Smooth muscle cell (in vitro differentiated cells): ENCODE measurements at regions not wholly inside any gene's neighbourhood (a gene's known extent, or its start where the extent isn't known, plus 50 kb on each side); places are given as distances from the start of the nearest gene placed in this dataset.

Source experiments
- DNase-seq: peaks from one replicate; lab custom pipeline; 2025; ENCODE audit not compliant: unreplicated experiment; lab: John Stamatoyannopoulos, UW
- H2AFZ ChIP-seq: fragments of 200-600 bp; sonication (generic); 2 replicates; pipeline ENCODE4 v1.6.0; 2016; ENCODE audit warnings: antibody characterized with exemption, low read depth, mild to moderate bottlenecking
- H3F3A ChIP-seq: fragments of 200-600 bp; sonication (generic); 2 replicates; pipeline ENCODE4 v1.6.0; 2017; ENCODE audit warnings: antibody characterized with exemption, low read depth
- H3K27ac ChIP-seq: fragments of 200-600 bp; sonication (generic); 2 replicates; pipeline ENCODE4 v1.5.1; 2016; ENCODE audit warnings: low read depth, mild to moderate bottlenecking
- H3K27me3 ChIP-seq: fragments of 200-600 bp; sonication (generic); 2 replicates; pipeline ENCODE4 v1.6.1; 2016; ENCODE audit warnings: low read depth, mild to moderate bottlenecking
- H3K36me3 ChIP-seq: fragments of 200-600 bp; sonication (generic); 2 replicates; pipeline ENCODE4 v1.5.1; 2016; ENCODE audit warnings: low read depth
- H3K4me1 ChIP-seq: fragments of 200-600 bp; sonication (generic); 2 replicates; pipeline ENCODE4 v1.5.1; 2016; ENCODE audit warnings: low read depth
- H3K4me2 ChIP-seq: fragments of 200-600 bp; sonication (generic); 2 replicates; pipeline ENCODE4 v1.6.0; 2016; ENCODE audit warnings: mild to moderate bottlenecking
- H3K4me3 ChIP-seq: fragments of 200-600 bp; sonication (generic); 2 replicates; pipeline ENCODE4 v1.5.1; 2016; ENCODE audit warnings: mild to moderate bottlenecking
- H3K79me2 ChIP-seq: fragments of 200-600 bp; sonication (generic); 2 replicates; pipeline ENCODE4 v1.6.0; 2016; ENCODE audit warnings: low read depth, mild to moderate bottlenecking
- H3K9ac ChIP-seq: fragments of 200-600 bp; sonication (generic); 2 replicates; pipeline ENCODE4 v1.6.0; 2016; ENCODE audit warnings: low read depth
- H3K9me3 ChIP-seq: fragments of 200-600 bp; sonication (generic); replicated peaks from 2 replicates; pipeline ENCODE4 v1.5.1; 2016; ENCODE audit warnings: low read depth
- H4K20me1 ChIP-seq: fragments of 200-600 bp; sonication (generic); 2 replicates; pipeline ENCODE4 v1.6.0; 2016; ENCODE audit warnings: low read depth
- WGBS: methylation state at CpG from one replicate; pipeline ENCODE4 v1.1.7; 2016; ENCODE audit warnings: low lambda C conversion rate; 5-methylcytosine and 5-hydroxymethylcytosine counted together
- TF ChIP-seq, protein P1 (sequence below): fragments of 200-600 bp; sonication (generic); IDR thresholded peaks from 2 replicates; pipeline ENCODE4 v1.5.1; 2017; ENCODE audit warnings: borderline replicate concordance, mild to moderate bottlenecking, antibody characterized with exemption; ENCODE audit not compliant: insufficient read depth, poor library complexity, severe bottlenecking

GRCh38 chr13:44267980-44268379 lies 105.6 kb upstream of the SERP2 start:
- TF ChIP-seq, protein P1, sequence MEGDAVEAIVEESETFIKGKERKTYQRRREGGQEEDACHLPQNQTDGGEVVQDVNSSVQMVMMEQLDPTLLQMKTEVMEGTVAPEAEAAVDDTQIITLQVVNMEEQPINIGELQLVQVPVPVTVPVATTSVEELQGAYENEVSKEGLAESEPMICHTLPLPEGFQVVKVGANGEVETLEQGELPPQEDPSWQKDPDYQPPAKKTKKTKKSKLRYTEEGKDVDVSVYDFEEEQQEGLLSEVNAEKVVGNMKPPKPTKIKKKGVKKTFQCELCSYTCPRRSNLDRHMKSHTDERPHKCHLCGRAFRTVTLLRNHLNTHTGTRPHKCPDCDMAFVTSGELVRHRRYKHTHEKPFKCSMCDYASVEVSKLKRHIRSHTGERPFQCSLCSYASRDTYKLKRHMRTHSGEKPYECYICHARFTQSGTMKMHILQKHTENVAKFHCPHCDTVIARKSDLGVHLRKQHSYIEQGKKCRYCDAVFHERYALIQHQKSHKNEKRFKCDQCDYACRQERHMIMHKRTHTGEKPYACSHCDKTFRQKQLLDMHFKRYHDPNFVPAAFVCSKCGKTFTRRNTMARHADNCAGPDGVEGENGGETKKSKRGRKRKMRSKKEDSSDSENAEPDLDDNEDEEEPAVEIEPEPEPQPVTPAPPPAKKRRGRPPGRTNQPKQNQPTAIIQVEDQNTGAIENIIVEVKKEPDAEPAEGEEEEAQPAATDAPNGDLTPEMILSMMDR, result no peak
- peaks cover 10% of the 10 kb centered on the region for H3K4me1 ChIP-seq
- no peaks in the 10 kb centered on the region for H3F3A ChIP-seq
- H3K79me2 ChIP-seq, result no peaks in the 10 kb centered on the region
- peak overlapping the region; percentile 41 for H3K4me2 ChIP-seq
- no peaks in the 10 kb centered on the region for H4K20me1 ChIP-seq
- no peak overlapping the region for H2AFZ ChIP-seq
- H3K27me3 ChIP-seq, result no peaks in the 10 kb centered on the region
- no peaks in the 10 kb centered on the region for H3K9me3 ChIP-seq
- no peak overlapping the region for H3K4me3 ChIP-seq
- no peak overlapping the region for H3K9ac ChIP-seq
- DNase-seq, result no peak
- peak overlapping the region; percentile 22 for H3K27ac ChIP-seq
- 31% methylated on average over 4 of the region's 4 CpGs for WGBS
- H3K36me3 ChIP-seq, result no peaks in the 10 kb centered on the region

GRCh38 chr13:44268980-44269379 lies 104.6 kb upstream of the SERP2 start:
- Histone ChIP-seq H3K27me3 (no peaks in the 10 kb centered on the region), H4K20me1 (no peaks in the 10 kb centered on the region), H2AFZ (no peak overlapping the region), H3K27ac (no peak overlapping the region), H3K9ac (no peak overlapping the region), H3K36me3 (no peaks in the 10 kb centered on the region), H3K79me2 (no peaks in the 10 kb centered on the region), H3K4me2 (no peak overlapping the region), H3K9me3 (no peaks in the 10 kb centered on the region), H3F3A (no peaks in the 10 kb centered on the region), H3K4me3 (no peak overlapping the region), H3K4me1 (peaks cover 10% of the 10 kb centered on the region)
- DNase-seq, result no peak
- TF ChIP-seq, protein P1, result no peak

DNA sequence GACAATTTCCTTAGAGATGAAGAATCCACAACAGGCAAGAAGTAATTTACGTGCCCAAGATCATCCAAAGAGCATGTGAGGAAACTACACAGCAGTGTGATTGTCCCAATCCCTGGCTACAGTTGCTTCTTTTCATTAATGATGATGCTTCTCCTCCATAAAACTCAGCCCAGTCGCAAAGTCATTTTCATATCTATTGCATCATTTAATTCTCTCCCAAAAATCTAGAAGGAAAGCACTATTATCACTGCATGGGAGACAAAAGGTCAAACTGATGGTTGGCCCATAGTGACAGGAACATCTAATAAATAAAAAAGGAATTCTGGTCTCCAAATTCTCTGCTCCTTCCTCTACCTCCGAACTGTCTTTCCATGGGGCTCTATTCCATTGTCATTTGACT lies 103.5 kb upstream of the SERP2 start:
- no peaks in the 10 kb centered on the region for H3F3A ChIP-seq
- no peaks in the 10 kb centered on the region for H3K27me3 ChIP-seq
- no peak overlapping the region for H3K4me2 ChIP-seq
- no peak overlapping the region for H2AFZ ChIP-seq
- H4K20me1 ChIP-seq, result no peaks in the 10 kb centered on the region
- no peaks in the 10 kb centered on the region for H3K9me3 ChIP-seq
- no peaks in the 10 kb centered on the region for H3K36me3 ChIP-seq
- H3K79me2 ChIP-seq, result no peaks in the 10 kb centered on the region
- H3K4me3 ChIP-seq, result no peak overlapping the region
- peaks cover 10% of the 10 kb centered on the region for H3K4me1 ChIP-seq
- TF ChIP-seq, protein P1, result no peak
- 94% methylated on average over 3 of the region's 3 CpGs for WGBS
- DNase-seq, result no peak
- peak overlapping the region; percentile 63 for H3K27ac ChIP-seq
- no peak overlapping the region for H3K9ac ChIP-seq

DNA sequence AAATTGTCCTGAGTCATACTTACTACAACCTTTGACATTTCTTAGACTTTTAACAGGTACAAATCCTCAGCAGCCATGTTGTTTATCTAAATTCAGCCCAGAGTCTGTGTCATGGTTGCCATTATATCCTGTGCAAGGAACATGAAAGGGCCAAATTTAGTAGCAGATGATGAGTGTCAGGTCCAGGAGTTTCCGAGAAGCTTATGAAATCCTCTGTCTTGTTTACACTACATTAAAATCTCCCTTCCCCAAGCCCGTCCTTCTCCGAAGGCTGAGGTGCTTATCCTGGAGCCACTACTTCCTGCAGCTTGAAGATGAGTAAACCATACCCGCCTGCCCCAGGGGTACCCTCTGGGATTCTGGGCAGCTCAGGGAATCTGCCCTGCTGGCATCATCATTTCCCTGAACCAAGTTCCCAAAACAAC lies 102.6 kb upstream of the SERP2 start:
- Histone ChIP-seq H3K9ac (no peak overlapping the region), H3K36me3 (no peaks in the 10 kb centered on the region), H3K4me3 (no peak overlapping the region), H3K9me3 (no peaks in the 10 kb centered on the region), H4K20me1 (no peaks in the 10 kb centered on the region), H3F3A (peaks cover 2% of the 10 kb centered on the region), H3K27me3 (no peaks in the 10 kb centered on the region), H2AFZ (no peak overlapping the region), H3K27ac (peak overlapping the region; percentile 63), H3K4me2 (peak overlapping the region; percentile 27), H3K4me1 (peaks cover 10% of the 10 kb centered on the region), H3K79me2 (no peaks in the 10 kb centered on the region)
- WGBS, result 26% methylated on average over 4 of the region's 4 CpGs
- TF ChIP-seq, protein P1, result no peak
- no peak for DNase-seq
